ENCODE measurements at regions not wholly inside any gene's neighbourhood (a gene's known extent, or its start where the extent isn't known, plus 50 kb on each side); places are given as distances from the start of the nearest gene placed in this dataset.

- TF ChIP-seq CTCF (conservative IDR thresholded peaks at IDR 0.05; ENCODE audit: low read length), result no peak
- no peak for TF ChIP-seq EZH2phosphoT487 (IDR thresholded peaks at IDR 0.05; ENCODE audit: borderline replicate concordance, low read depth, low read length)
These were observed 445.3 kb downstream of the NTRK2 start for GRCh38 chr9:85114799-85115198.
